Ovary (tissue), 3 donors: ENCODE measurements at regions not wholly inside any gene's neighbourhood (a gene's known extent, or its start where the extent isn't known, plus 50 kb on each side); places are given as distances from the start of the nearest gene placed in this dataset.

Experiments
- CTCF ChIP-seq, 3 donors: fragments of 450-650 bp in 2 of 3; fragments of 200-600 bp in 1 of 3; IDR thresholded peaks; one replicate each; pipeline versions ENCODE4 v1.5.1 to v1.8.0; 2016 to 2022; ENCODE audit warnings: antibody characterized with exemption in 3 of 3, mild to moderate bottlenecking in 1 of 3
- EP300 ChIP-seq: sonication (generic); formaldehyde crosslinking; IDR thresholded peaks from one replicate; pipeline ENCODE4 v1.6.1; 2017; ENCODE audit warnings: antibody characterized with exemption
- POLR2A ChIP-seq: fragments of 450-650 bp; IDR thresholded peaks from one replicate; pipeline ENCODE4 v1.6.1; 2017; ENCODE audit warnings: antibody characterized with exemption, mild to moderate bottlenecking, moderate library complexity
- donor health status: DM: no; HTN: no; CAD: no.

DNA sequence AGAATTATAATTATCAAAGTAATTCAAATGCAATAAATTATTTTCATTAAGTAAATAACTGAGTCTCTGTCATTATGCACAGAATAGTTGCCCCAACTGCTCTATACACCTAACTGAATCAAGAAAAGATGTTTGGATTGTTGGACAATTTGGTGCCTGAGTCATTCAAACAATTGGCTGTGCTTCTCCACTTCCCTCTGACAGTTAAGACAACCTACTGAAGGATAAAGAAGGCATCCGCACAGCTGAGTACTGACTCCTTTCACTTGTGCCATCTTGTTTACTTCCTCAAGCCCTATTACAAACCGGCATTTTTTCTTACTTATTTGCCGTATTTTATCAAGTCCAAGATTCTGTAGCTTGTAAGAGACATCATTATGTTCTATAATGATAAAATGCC lies 110.6 kb upstream of the C1QTNF7 start:
- no peak for TF ChIP-seq CTCF (IDR thresholded peaks at IDR 0.05)
- TF ChIP-seq EP300: no peak
- no peak for TF ChIP-seq POLR2A
